ENCODE measurements at regions not wholly inside any gene's neighbourhood (a gene's known extent, or its start where the extent isn't known, plus 50 kb on each side); places are given as distances from the start of the nearest gene placed in this dataset.
"Not testable (repeated sequence)": the region's sequence is repeated elsewhere in the genome, so short reads cannot be mapped to it uniquely, and the experiment has no call there.

GRCh38 chr7:81833401-81833800, 63.6 kb upstream of the HGF start:
- H3K36me3 ChIP-seq, result no peaks in the 10 kb centered on the region
- H3K27ac ChIP-seq, result no peak overlapping the region
- H3K27me3 ChIP-seq, result no peaks in the 10 kb centered on the region
- DNase-seq (ENCODE audit: low read depth in 1 of 2, low spot score in 1 of 2), result peak in 1 of 2 donors; percentile 69
- H3K4me1 ChIP-seq (ENCODE audit: low read depth), result no peaks in the 10 kb centered on the region
- H3K9me3 ChIP-seq (ENCODE audit: low read depth), result no peaks in the 10 kb centered on the region
- TF ChIP-seq CTCF (IDR thresholded peaks at IDR 0.05; ENCODE audit: low read depth, low read length), result no peak
- no peak overlapping the region for H3K4me3 ChIP-seq

GRCh38 chr7:81831883-81832282, 62.0 kb upstream of the HGF start:
- no peaks in the 10 kb centered on the region for H3K27me3 ChIP-seq
- no peaks in the 10 kb centered on the region for H3K4me1 ChIP-seq (ENCODE audit: low read depth)
- DNase-seq (ENCODE audit: low read depth in 1 of 2, low spot score in 1 of 2), result no peak
- H3K9me3 ChIP-seq (ENCODE audit: low read depth), result no peaks in the 10 kb centered on the region
- no peaks in the 10 kb centered on the region for H3K36me3 ChIP-seq
- no peak for TF ChIP-seq CTCF (IDR thresholded peaks at IDR 0.05; ENCODE audit: low read depth, low read length)
- H3K4me3 ChIP-seq, result no peak overlapping the region
- H3K27ac ChIP-seq, result no peak overlapping the region

GRCh38 chr7:81829511-81829910, 59.7 kb upstream of the HGF start:
- H3K9me3 ChIP-seq (ENCODE audit: low read depth); H3K27ac ChIP-seq; H3K27me3 ChIP-seq; H3K36me3 ChIP-seq; H3K4me1 ChIP-seq (ENCODE audit: low read depth); DNase-seq (ENCODE audit: low read depth in 1 of 2, low spot score in 1 of 2); H3K4me3 ChIP-seq: not testable (repeated sequence)

- no peaks in the 10 kb centered on the region for H3K27me3 ChIP-seq
- H3K36me3 ChIP-seq, result no peaks in the 10 kb centered on the region
- no peak overlapping the region for H3K4me3 ChIP-seq
- no peaks in the 10 kb centered on the region for H3K4me1 ChIP-seq (ENCODE audit: low read depth)
- H3K9me3 ChIP-seq (ENCODE audit: low read depth), result no peaks in the 10 kb centered on the region
- DNase-seq (ENCODE audit: low read depth in 1 of 2, low spot score in 1 of 2), result no peak
- TF ChIP-seq CTCF (IDR thresholded peaks at IDR 0.05; ENCODE audit: low read depth, low read length), result no peak
- H3K27ac ChIP-seq, result no peak overlapping the region
Observed at GRCh38 chr7:81822811-81823210, 53.0 kb upstream of the HGF start.

GRCh38 chr7:81819861-81820260, 50.0 kb upstream of the HGF start:
- no peaks in the 10 kb centered on the region for H3K36me3 ChIP-seq
- H3K4me1 ChIP-seq (ENCODE audit: low read depth), result no peaks in the 10 kb centered on the region
- H3K9me3 ChIP-seq (ENCODE audit: low read depth), result no peaks in the 10 kb centered on the region
- H3K27ac ChIP-seq, result no peak overlapping the region
- H3K27me3 ChIP-seq, result no peaks in the 10 kb centered on the region
- H3K4me3 ChIP-seq, result no peak overlapping the region
- no peak for TF ChIP-seq CTCF (IDR thresholded peaks at IDR 0.05; ENCODE audit: low read depth, low read length)
- no peak for DNase-seq (ENCODE audit: low read depth in 1 of 2, low spot score in 1 of 2)
